GM12865 (cell line): ENCODE measurements at regions not wholly inside any gene's neighbourhood (a gene's known extent, or its start where the extent isn't known, plus 50 kb on each side); places are given as distances from the start of the nearest gene placed in this dataset.

ENCODE experiments used
- DNase-seq: peaks from one replicate; pipeline ENCODE4 v3.0.0; 2010; ENCODE audit warnings: low read depth
- H3K4me3 ChIP-seq: 2 replicates; pipeline ENCODE4 v1.5.1; 2011; ENCODE audit warnings: mild to moderate bottlenecking, low read depth, low read length, control low read depth
- TF ChIP-seq, protein P1 (sequence below): IDR thresholded peaks from 2 replicates; pipeline ENCODE4 v1.5.1; 2011; ENCODE audit warnings: low read length, control low read depth, low read depth, inconsistent platforms; ENCODE audit not compliant: insufficient read depth; ENCODE audit errors: missing control alignments

DNA sequence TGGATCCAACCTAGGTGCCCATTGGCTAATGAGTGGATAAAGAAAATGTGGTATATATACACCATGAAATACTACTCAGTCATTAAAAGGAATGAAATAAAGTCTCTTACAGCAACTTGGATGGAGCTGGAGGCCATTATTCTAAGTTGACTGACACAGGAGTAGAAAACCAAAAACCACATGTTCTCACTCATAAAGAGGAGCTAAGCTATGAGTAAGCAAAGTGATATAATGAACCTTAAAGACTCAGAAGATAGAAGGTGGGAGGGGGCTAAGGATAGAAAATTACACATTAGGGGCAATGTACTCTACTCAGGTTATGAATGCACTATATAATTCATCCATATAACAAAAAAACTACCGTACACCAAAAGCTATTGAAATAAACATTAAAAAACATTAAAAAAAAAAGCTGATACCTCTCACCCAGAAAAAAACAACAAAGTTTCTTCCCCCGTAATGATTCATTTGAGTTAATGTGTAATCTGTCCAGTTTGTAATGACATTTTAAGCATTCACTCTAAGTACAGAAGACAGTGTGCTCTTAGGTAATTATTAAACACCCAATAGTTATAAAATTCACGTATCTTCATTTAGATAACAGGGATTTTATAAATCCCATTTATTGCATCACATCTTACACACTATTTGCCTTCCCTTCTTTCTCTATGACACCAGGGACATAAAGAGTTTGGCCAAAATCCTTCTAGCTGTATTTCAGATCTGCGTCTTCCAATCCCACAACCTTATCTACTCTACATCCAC is 941.5 kb downstream of the CDH11 start:
- no peak for DNase-seq
- TF ChIP-seq, protein P1, sequence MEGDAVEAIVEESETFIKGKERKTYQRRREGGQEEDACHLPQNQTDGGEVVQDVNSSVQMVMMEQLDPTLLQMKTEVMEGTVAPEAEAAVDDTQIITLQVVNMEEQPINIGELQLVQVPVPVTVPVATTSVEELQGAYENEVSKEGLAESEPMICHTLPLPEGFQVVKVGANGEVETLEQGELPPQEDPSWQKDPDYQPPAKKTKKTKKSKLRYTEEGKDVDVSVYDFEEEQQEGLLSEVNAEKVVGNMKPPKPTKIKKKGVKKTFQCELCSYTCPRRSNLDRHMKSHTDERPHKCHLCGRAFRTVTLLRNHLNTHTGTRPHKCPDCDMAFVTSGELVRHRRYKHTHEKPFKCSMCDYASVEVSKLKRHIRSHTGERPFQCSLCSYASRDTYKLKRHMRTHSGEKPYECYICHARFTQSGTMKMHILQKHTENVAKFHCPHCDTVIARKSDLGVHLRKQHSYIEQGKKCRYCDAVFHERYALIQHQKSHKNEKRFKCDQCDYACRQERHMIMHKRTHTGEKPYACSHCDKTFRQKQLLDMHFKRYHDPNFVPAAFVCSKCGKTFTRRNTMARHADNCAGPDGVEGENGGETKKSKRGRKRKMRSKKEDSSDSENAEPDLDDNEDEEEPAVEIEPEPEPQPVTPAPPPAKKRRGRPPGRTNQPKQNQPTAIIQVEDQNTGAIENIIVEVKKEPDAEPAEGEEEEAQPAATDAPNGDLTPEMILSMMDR, result no peak
- no peak overlapping the region for H3K4me3 ChIP-seq

DNA sequence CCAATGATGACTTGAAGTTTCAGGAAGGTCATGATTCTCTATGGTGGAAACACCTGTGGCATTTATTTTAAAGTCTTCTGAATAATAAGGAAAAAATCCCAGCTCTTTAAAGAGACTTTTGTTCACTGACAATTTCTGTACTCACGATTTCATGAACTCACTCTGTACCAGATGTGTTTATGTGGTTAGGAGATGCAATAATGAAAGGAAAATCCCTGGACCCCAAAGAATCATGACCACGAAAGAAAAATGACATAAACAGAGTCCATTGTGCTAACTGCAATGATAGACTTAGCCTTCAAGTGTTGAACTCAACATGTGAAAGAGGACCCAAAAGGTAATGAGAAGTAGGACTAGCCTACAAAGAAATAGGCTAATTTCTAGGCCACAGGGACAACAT is 947.5 kb downstream of the CDH11 start:
- H3K4me3 ChIP-seq, result no peak overlapping the region
- DNase-seq, result no peak
- TF ChIP-seq, protein P1, result no peak

DNA sequence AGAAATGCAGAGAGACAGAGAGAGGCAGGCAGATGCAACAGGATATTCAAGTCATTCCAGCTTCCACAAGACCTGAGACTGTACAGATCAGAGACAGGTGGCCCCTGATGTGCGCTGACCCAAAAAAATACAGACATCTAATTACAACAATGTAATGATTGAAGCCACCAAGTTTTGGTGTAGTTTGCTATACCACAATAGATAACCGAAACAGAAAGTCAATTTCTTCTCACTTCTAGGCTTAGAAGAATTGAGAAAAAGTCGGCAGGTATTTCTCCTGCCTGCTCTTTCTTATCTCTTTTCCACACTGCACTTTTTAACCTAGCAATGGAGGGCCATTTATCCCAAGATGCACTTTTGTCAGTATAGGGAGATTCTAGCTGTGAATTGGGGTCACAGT is 949.2 kb downstream of the CDH11 start:
- no peak for DNase-seq
- TF ChIP-seq, protein P1, result no peak
- H3K4me3 ChIP-seq, result no peak overlapping the region

DNA sequence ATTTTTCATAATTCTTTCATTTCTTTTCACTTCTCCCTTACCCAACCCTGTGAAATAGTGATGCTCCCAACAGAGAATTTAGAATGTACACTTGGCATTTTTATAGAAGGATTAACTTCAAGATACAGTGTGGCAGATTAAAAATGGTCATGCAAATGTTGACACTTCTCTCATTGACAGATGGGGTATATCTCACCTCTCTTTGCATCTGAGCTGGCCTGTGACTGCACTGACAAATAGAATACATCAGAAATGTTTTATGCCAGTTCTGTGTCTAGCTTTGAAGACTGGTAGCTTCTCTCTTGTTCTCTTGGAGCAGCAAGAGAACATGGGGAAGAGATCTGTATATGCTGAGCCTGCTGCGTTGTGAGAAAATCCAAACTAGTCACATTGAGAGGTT is 949.6 kb downstream of the CDH11 start:
- no peak for DNase-seq
- TF ChIP-seq, protein P1, result no peak
- H3K4me3 ChIP-seq, result no peak overlapping the region

DNA sequence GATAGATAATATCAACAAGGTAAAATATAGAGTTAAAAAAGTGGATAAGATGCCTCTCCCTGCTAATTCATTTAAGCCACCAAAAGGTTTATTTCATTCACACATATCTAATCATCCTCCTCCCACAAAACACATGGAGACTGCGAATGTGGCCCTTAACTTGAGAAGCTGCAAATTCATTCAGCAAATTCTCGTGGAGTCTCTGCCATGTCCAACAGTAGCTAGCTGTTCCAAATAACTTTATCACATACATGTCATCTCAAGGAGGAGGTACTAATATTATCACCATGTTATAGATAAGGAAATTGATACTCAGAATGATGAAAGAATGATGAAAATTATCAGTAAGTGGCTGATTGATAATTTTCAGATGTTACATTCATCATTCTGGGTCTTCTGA is 950.2 kb downstream of the CDH11 start:
- DNase-seq, result no peak
- TF ChIP-seq, protein P1, result no peak
- no peak overlapping the region for H3K4me3 ChIP-seq

DNA sequence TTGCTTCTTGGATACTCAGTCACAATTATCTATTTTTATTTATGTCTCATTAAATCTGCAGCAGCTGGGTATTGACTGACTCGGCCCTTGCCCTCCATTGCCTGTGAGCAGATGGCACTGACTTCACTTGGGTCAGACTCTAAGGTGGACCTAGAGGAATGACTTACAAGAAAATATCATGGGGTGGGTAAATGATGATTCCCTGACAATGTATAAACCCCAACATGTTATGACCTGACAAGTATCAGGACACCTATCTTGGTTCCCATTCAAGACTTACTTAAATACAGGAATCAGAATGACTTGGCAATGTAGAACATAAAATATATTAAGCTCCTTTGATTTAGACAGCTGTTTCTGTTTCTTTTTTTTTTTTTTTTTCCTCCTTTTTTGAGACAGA is 953.5 kb downstream of the CDH11 start:
- no peak for DNase-seq
- TF ChIP-seq, protein P1, result no peak
- H3K4me3 ChIP-seq, result no peak overlapping the region

DNA sequence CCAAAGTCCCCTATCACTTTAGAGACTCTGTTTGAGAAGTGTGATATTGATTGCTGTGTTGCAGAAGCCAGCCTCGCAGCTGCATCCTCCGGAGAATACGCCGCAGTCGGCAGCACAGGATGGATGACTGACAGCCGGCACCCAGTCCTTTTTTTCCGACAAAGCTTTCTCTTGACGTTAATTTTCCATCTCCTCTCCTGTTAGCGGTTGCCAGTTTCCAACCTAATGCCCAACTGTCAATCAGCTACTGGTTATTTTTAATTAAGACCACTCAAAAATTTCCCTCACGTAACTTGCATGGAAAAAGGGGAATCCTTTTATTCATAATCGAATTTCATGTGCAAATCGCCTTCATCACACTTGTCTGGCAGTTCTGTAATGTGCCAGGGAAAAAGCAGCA is 953.9 kb downstream of the CDH11 start:
- DNase-seq, result no peak
- TF ChIP-seq, protein P1, result no peak
- no peak overlapping the region for H3K4me3 ChIP-seq
